Mesendoderm (in vitro differentiated cells): ENCODE measurements at regions not wholly inside any gene's neighbourhood (a gene's known extent, or its start where the extent isn't known, plus 50 kb on each side); places are given as distances from the start of the nearest gene placed in this dataset.
"Not testable (repeated sequence)": the region's sequence is repeated elsewhere in the genome, so short reads cannot be mapped to it uniquely, and the experiment has no call there.

Experiments used
- DNase-seq: peaks from one replicate; pipeline ENCODE4 v3.0.0; 2013
- H2AK5ac ChIP-seq: 2 replicates; pipeline ENCODE4 v1.6.1; 2013; ENCODE audit warnings: low read length, inconsistent platforms
- H2BK120ac ChIP-seq: 2 replicates; pipeline ENCODE4 v1.6.1; 2013; ENCODE audit warnings: low read depth, mild to moderate bottlenecking, low read length, moderate library complexity, mixed read lengths
- H2BK15ac ChIP-seq: replicated peaks from 2 replicates; pipeline ENCODE4 v1.6.1; 2013; ENCODE audit warnings: low read depth, mild to moderate bottlenecking, moderate library complexity
- H2BK5ac ChIP-seq: 2 replicates; pipeline ENCODE4 v1.6.1; 2013; ENCODE audit warnings: low read length, inconsistent platforms
- H3K18ac ChIP-seq: 2 replicates; pipeline ENCODE4 v1.6.1; 2013; ENCODE audit warnings: mild to moderate bottlenecking, low read length, mixed read lengths
- H3K23ac ChIP-seq: one replicate; pipeline ENCODE4 v1.6.1; 2013; ENCODE audit warnings: low read length
- H3K27ac ChIP-seq: 2 replicates; pipeline ENCODE4 v1.5.1; 2013; ENCODE audit warnings: low read depth, mild to moderate bottlenecking, inconsistent platforms, low read length, moderate library complexity
- H3K27me3 ChIP-seq: 2 replicates; pipeline ENCODE4 v1.6.1; 2013; ENCODE audit warnings: low read length, control low read depth, mild to moderate bottlenecking, inconsistent platforms; ENCODE audit not compliant: insufficient read depth, poor library complexity
- H3K36me3 ChIP-seq: 2 replicates; pipeline ENCODE4 v1.6.1; 2013; ENCODE audit warnings: low read length, inconsistent platforms; ENCODE audit not compliant: control insufficient read depth, insufficient read depth
- H3K4ac ChIP-seq: one replicate; pipeline ENCODE4 v1.6.1; 2013; ENCODE audit warnings: low read depth, mild to moderate bottlenecking, low read length, moderate library complexity
- H3K4me1 ChIP-seq: 2 replicates; pipeline ENCODE4 v1.6.1; 2013; ENCODE audit warnings: low read depth, low read length, inconsistent platforms; ENCODE audit not compliant: control insufficient read depth
- H3K4me2 ChIP-seq: 2 replicates; pipeline ENCODE4 v1.6.1; 2013; ENCODE audit warnings: low read length
- H3K4me3 ChIP-seq: 2 replicates; pipeline ENCODE4 v1.5.1; 2013; ENCODE audit warnings: mild to moderate bottlenecking, low read length
- H3K56ac ChIP-seq: one replicate; pipeline ENCODE4 v1.6.1; 2013; ENCODE audit warnings: low read length
- H3K79me1 ChIP-seq: 2 replicates; pipeline ENCODE4 v1.6.1; 2013; ENCODE audit warnings: low read length, inconsistent platforms
- H3K79me2 ChIP-seq: 2 replicates; pipeline ENCODE4 v1.6.1; 2013; ENCODE audit warnings: mild to moderate bottlenecking, low read length; ENCODE audit not compliant: control insufficient read depth, insufficient read depth
- H3K9ac ChIP-seq: 2 replicates; pipeline ENCODE4 v1.6.1; 2013; ENCODE audit warnings: low read length, inconsistent platforms
- H4K5ac ChIP-seq: one replicate; pipeline ENCODE4 v1.6.1; 2013; ENCODE audit warnings: low read length
- H4K8ac ChIP-seq: one replicate; pipeline ENCODE4 v1.6.1; 2013; ENCODE audit warnings: low read depth, mild to moderate bottlenecking, control low read depth, low read length, moderate library complexity
- WGBS: extraction: QIAGEN DNeasy Blood & Tissue Kit; methylation state at CpG from one replicate; pipeline ENCODE4 v1.1.7; 2013; ENCODE audit warnings: low lambda C conversion rate, missing lambda C conversion rate; ENCODE audit not compliant: insufficient coverage; ENCODE audit errors: extremely low coverage; 5-methylcytosine and 5-hydroxymethylcytosine counted together

GRCh38 chr3:145243875-145244274 lies 917.1 kb downstream of the PLOD2 start:
- H3K4me1 ChIP-seq = no peaks in the 10 kb centered on the region
- H3K27ac ChIP-seq = no peak overlapping the region
- H3K4me2 ChIP-seq = no peak overlapping the region
- no peak overlapping the region for H2BK5ac ChIP-seq
- H3K79me1 ChIP-seq = no peaks in the 10 kb centered on the region
- no peak overlapping the region for H2AK5ac ChIP-seq
- no peak overlapping the region for H3K56ac ChIP-seq
- H3K36me3 ChIP-seq = no peaks in the 10 kb centered on the region
- no peak overlapping the region for H4K5ac ChIP-seq
- H3K18ac ChIP-seq = no peak overlapping the region
- no peak overlapping the region for H2BK15ac ChIP-seq
- H3K4ac ChIP-seq = no peak overlapping the region
- H3K4me3 ChIP-seq = no peak overlapping the region
- no peak overlapping the region for H4K8ac ChIP-seq
- H3K27me3 ChIP-seq = no peaks in the 10 kb centered on the region
- H3K23ac ChIP-seq = no peak overlapping the region
- H3K9ac ChIP-seq = no peak overlapping the region
- H2BK120ac ChIP-seq = no peak overlapping the region
- no peak for DNase-seq
- no peaks in the 10 kb centered on the region for H3K79me2 ChIP-seq

- H3K4ac ChIP-seq = no peak overlapping the region
- no peaks in the 10 kb centered on the region for H3K36me3 ChIP-seq
- H3K27me3 ChIP-seq = no peaks in the 10 kb centered on the region
- no peak overlapping the region for H4K5ac ChIP-seq
- no peak overlapping the region for H3K18ac ChIP-seq
- H3K27ac ChIP-seq = no peak overlapping the region
- no peak overlapping the region for H2AK5ac ChIP-seq
- no peak overlapping the region for H3K56ac ChIP-seq
- no peak overlapping the region for H2BK15ac ChIP-seq
- no peak overlapping the region for H2BK5ac ChIP-seq
- H3K9ac ChIP-seq = no peak overlapping the region
- H3K79me1 ChIP-seq = no peaks in the 10 kb centered on the region
- H2BK120ac ChIP-seq = no peak overlapping the region
- no peaks in the 10 kb centered on the region for H3K79me2 ChIP-seq
- H3K4me2 ChIP-seq = no peak overlapping the region
- H3K23ac ChIP-seq = no peak overlapping the region
- no peak for DNase-seq
- no peak overlapping the region for H3K4me3 ChIP-seq
- H4K8ac ChIP-seq = no peak overlapping the region
- H3K4me1 ChIP-seq = no peaks in the 10 kb centered on the region
- no CpG with 5 or more reads among the region's 1 CpG for WGBS
These were observed 916.7 kb downstream of the PLOD2 start for GRCh38 chr3:145244327-145244726.

- no CpG with 5 or more reads among the region's 1 CpG for WGBS
- H3K36me3 ChIP-seq = no peaks in the 10 kb centered on the region
- no peak overlapping the region for H3K18ac ChIP-seq
- H3K23ac ChIP-seq = no peak overlapping the region
- H4K8ac ChIP-seq = no peak overlapping the region
- H2BK15ac ChIP-seq = no peak overlapping the region
- H2AK5ac ChIP-seq = no peak overlapping the region
- H3K4ac ChIP-seq = no peak overlapping the region
- no peak overlapping the region for H3K4me2 ChIP-seq
- no peaks in the 10 kb centered on the region for H3K79me1 ChIP-seq
- H3K4me3 ChIP-seq = no peak overlapping the region
- no peak overlapping the region for H4K5ac ChIP-seq
- no peak overlapping the region for H2BK120ac ChIP-seq
- no peak overlapping the region for H3K9ac ChIP-seq
- no peaks in the 10 kb centered on the region for H3K4me1 ChIP-seq
- H3K27ac ChIP-seq = no peak overlapping the region
- H2BK5ac ChIP-seq = no peak overlapping the region
- no peaks in the 10 kb centered on the region for H3K27me3 ChIP-seq
- H3K56ac ChIP-seq = no peak overlapping the region
- no peaks in the 10 kb centered on the region for H3K79me2 ChIP-seq
- no peak for DNase-seq
These were observed 914.7 kb downstream of the PLOD2 start for GRCh38 chr3:145246291-145246690.

GRCh38 chr3:145248928-145249327 lies 912.1 kb downstream of the PLOD2 start:
- Histone ChIP-seq H3K23ac (no peak overlapping the region), H3K4ac (no peak overlapping the region), H2BK5ac (no peak overlapping the region), H4K5ac (no peak overlapping the region), H3K4me1 (no peaks in the 10 kb centered on the region), H4K8ac (no peak overlapping the region), H3K79me2 (no peaks in the 10 kb centered on the region), H2BK120ac (no peak overlapping the region), H3K79me1 (no peaks in the 10 kb centered on the region), H2BK15ac (no peak overlapping the region), H3K4me2 (no peak overlapping the region), H3K36me3 (no peaks in the 10 kb centered on the region), H3K27ac (no peak overlapping the region), H2AK5ac (no peak overlapping the region), H3K18ac (no peak overlapping the region), H3K56ac (no peak overlapping the region), H3K4me3 (no peak overlapping the region), H3K27me3 (no peaks in the 10 kb centered on the region), H3K9ac (no peak overlapping the region)
- no peak for DNase-seq

- Histone ChIP-seq H3K4me2 (no peak overlapping the region), H3K79me2 (no peaks in the 10 kb centered on the region), H3K36me3 (no peaks in the 10 kb centered on the region), H3K18ac (no peak overlapping the region), H2AK5ac (no peak overlapping the region), H2BK120ac (no peak overlapping the region), H3K4me3 (no peak overlapping the region), H3K56ac (no peak overlapping the region), H4K8ac (no peak overlapping the region), H3K27ac (no peak overlapping the region), H3K79me1 (no peaks in the 10 kb centered on the region), H4K5ac (no peak overlapping the region), H3K9ac (no peak overlapping the region), H3K27me3 (no peaks in the 10 kb centered on the region), H2BK15ac (no peak overlapping the region), H3K4me1 (no peaks in the 10 kb centered on the region), H2BK5ac (no peak overlapping the region), H3K4ac (no peak overlapping the region), H3K23ac (no peak overlapping the region)
- no peak for DNase-seq
- WGBS = no CpG with 5 or more reads among the region's 1 CpG
These were observed 909.7 kb downstream of the PLOD2 start for GRCh38 chr3:145251311-145251710.

- H3K79me2 ChIP-seq, H2BK5ac ChIP-seq, H3K36me3 ChIP-seq, H3K4me3 ChIP-seq, H3K9ac ChIP-seq, H3K18ac ChIP-seq, H3K27ac ChIP-seq, H4K8ac ChIP-seq, H2AK5ac ChIP-seq, H3K79me1 ChIP-seq, H3K4ac ChIP-seq, H3K4me1 ChIP-seq, H4K5ac ChIP-seq, H2BK120ac ChIP-seq, H3K4me2 ChIP-seq, H3K27me3 ChIP-seq, H3K56ac ChIP-seq, H2BK15ac ChIP-seq, H3K23ac ChIP-seq, DNase-seq: not testable (repeated sequence)
- no CpG with 5 or more reads among the region's 12 CpGs for WGBS
These were observed 903.0 kb downstream of the PLOD2 start for GRCh38 chr3:145257967-145258366.
